HG02870 (cell line): ENCODE measurements at regions not wholly inside any gene's neighbourhood (a gene's known extent, or its start where the extent isn't known, plus 50 kb on each side); places are given as distances from the start of the nearest gene placed in this dataset.

Experiments
- ATAC-seq: cut with Tn5 transposase; IDR thresholded peaks from one replicate; pipeline ENCODE4 v1.9.1; 2021; ENCODE audit warnings: mild to moderate bottlenecking, moderate library complexity; ENCODE audit not compliant: unreplicated experiment

DNA sequence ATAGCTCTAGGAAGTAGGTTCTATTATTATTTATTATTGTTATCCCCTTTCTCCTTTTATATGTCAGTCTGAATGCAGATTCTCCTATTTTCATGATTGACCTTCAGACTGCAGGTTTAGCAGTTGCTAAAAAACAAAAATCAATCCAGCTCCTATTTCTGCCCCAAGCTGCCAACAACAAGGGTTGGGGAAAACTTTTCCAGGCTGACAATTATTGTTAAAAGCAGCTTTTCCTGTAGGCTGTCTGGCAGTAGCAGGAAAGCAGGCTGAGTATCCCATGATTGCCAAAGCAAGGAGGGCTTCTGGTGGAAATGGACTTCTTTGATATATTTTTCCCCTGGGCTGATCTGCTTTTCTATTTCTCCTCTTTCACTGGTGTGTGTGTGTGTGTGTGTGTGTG is 78.0 kb upstream of the CTLA4 start:
- no peak for ATAC-seq

DNA sequence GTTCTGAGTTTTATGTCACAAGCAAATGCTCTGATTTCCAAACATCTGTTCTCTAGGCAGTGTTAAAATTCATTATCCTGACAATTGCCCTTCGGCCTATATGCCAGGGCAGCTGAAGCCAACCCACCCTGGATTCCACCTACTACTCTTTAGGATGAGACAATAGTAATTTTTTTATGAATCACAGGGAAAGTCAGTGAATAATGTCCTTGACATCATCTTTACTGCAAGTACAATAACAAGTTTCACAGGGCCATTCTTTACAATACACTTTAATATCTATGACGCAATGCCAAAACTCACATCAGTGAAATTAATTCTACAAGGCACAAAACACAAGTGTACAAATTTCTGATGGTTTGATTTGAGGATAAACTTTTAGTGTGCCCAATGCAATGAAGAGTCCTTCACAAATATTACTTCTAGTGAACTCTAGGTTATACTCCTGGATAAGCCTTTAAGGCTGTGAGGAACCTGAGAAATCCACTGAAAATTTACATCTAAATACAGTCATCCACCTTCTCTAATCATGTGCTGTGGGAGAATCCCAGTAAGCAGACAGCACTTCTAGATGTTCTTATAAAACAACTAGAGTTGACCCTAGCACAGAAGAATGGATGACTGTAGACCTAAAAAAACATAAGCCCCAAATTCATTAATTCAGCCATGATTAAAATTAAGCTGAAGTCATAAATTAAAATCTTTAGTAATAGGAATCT is 77.3 kb upstream of the CTLA4 start:
- ATAC-seq, result no peak

DNA sequence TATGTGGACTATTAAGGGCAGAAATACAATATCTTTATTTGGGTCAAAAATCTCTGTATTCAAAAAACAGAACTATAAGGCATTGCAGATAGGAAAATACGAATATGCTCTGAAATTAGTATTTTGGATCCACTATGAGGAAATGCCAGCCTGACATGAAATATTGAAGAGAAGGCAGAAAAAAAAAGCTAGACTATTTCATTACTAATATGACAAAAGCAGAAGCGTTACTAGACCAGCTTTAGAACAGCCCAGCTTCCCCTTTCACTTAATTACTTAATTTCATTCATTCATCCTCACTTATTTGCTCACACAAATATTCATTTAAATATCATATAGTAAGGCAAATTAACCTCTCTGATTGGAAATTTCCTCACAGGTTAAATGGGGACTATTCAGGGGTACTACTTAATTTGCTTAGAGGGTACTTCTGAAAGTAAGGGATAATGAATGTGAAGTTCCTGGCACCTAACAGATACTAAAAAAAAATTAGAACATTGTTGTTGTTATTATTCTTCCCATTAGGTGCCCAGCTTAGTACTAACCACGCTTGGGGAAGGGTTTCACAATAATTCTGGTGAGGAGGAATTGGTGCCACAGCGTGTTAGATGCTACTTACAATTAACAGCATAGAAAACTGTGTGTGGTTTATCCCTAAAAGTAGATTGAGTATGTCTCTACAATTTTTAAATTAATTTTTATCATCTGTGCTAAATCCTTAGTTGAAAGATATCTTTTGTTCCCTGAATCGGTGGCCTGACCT is 71.1 kb upstream of the CTLA4 start:
- no peak for ATAC-seq

DNA sequence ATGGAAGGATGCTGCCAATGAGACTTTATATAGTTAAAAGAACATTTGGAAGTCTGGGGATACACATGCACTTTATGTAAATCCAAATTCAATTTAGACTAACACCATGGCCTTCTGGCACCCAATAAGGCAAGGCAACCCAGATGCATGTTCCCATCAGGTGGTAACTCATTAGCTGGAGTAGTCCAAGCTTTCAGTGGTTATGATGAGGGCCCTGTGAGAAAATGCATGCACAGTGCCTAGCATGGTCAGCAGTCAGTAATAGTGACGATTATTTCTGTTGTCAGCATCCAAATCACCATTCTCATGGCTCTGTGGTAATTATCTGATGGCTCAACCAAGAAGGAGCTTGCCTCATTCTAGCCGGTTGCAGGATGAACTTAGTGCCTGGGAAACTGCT is 70.3 kb upstream of the CTLA4 start:
- ATAC-seq, result no peak

DNA sequence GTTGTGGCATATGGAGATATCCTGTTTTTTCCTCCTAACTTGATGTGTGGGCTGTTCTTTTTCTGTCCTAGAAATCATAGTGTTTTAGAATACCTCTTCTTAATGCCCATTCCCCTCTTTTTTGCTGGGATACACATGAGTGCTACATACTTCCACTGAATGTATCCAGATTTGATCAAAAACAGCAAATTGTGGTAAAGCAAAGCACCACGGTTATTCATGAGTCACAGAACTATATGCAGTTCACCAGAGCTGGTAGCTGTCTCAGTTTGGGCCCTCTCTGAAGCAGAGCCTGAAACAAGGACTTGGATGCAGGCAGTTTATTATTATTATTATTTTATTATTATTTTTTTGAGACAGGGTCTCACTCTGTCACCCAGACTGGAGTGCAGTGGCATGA is 69.9 kb upstream of the CTLA4 start:
- no peak for ATAC-seq

DNA sequence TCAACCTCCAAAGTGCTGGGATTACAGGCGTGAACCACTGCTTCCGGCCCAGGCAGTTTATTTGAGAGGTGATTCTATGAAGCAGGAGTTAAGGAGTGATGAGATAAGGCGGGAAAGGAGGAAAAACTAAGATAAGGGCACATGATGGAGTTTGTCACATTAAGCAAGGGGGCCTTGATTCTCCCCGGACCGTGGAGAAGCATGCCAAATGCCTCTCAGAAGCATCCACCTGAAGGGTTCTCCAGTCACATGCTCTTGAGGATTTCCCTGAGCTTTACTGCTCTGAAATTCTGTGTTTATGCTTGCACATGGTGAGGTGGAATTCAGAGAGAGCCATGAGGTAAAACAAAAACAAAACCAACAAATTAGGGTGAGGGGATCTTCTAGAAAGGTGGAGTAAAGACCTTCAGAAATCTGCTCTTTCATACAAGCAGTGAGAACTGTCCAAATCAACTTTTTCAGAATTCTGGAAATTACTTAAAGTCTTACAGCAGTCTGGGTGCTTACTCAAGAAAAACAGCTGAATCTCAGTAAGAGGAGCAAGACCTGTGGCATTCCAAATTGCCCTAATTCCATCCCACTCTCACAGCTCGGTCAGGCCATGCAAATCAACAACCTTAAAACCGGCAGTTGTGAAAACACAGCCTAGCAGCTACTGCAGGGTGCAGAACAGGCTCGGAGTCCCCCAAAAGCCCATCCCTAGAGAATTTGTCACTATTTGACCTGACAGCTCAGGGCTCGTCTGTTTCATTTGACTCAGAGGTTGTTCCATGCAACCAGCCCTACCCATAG is 69.1 kb upstream of the CTLA4 start:
- no peak for ATAC-seq

DNA sequence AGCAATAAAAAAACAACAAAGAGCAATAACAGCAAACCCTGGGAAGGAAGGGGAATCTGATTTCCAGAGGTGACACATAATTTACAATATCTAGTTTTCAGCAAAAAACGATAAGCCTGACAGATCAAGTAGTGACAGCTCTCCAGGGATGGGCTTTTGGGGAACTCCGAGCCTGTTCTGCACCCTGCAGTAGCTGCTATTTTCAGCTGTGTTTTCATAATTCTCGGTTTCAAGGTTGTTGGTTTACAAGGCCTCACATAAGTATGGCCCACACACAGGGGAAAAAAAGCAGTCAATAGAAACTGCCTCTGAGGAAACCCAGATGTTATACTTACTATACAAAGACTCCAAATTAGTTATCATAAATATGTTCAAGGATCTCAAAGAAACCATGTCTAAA is 67.7 kb upstream of the CTLA4 start:
- ATAC-seq, result peak; percentile 89

DNA sequence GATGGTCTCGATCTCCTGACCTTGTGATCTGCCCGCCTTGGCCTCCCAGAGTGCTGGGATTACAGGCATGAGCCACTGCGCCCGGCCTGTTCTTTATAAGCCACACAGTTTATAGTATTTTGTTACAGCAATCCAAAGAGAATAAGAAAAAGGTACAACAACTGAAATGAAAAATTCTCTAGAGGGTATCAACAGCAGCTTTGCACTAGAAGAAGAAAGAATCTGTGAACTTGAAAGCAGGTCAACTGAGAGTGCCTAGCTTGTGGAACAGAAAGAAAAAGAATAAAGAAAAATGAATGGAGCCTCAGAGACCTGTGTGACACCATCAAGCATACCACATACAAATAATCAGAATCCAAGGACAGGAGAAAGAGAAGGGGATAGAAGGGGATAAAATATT is 66.8 kb upstream of the CTLA4 start:
- no peak for ATAC-seq

DNA sequence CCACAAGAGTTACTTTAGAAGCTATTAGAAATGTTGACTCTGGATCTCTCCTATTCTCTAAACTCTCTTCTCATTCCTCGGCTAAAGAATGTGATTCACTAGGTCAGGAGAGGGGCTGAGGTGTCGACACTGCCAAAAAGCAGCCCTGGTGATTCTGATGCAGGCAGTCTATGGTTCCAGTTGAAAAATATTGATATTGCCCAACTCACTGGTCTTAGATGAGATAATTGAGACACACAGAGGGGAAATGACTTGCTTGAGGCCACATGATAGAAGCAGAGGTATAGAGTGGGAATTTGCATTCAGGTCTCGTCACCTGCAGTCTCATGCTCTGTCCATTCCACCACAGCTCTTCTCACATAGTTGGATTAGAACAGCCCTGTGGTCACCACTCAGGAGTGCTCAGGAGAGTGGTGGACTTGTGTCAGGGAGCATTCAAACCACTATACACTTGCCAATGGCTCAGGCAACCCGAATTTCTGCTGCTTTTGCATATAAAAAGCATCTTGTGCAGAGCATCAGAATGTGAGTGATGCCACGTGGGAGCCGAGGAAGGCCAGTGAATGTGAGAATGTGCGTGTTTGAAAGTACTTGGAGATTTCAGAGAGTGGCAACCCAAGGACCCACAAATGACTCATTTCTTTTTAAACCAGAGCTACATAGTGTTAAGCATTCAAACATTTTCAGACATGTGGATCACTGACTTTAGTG is 65.1 kb upstream of the CTLA4 start:
- ATAC-seq, result peak; percentile 32

DNA sequence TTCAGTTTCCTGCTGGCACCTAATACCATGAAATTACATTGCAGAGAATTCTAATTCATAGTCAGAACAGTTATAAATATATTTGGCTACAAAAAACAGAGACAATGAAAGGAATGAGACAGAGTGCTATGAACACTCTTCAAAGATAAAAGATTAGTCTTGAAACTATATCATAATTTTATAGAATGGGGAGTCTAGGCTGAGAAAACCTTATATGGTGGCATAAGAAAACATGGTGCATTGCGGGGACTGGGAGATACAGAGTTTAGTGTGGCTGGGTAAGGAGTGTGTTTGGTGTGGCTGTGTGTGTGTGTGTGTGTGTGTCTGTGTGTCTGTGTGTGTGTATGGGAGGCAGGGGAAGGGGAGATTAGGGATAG is 64.5 kb upstream of the CTLA4 start:
- no peak for ATAC-seq

DNA sequence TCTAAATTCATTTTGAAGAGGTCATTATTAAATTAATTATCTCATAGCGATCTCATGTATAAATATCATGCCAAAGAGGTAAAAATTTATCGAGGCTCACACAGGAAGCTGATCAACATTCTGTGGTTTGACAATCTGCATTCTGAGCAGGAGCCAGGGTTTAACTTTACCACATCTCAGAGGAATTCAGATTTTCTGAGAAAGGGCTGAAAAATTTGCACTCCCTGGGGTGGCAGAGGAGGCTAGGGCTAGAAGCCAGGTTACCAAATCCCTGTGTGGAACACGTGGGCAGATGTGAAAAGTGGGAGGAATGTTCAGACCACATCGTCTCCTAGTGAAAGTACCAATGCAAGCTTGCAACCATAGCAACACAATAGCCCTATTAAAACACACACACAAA is 63.5 kb upstream of the CTLA4 start:
- no peak for ATAC-seq

DNA sequence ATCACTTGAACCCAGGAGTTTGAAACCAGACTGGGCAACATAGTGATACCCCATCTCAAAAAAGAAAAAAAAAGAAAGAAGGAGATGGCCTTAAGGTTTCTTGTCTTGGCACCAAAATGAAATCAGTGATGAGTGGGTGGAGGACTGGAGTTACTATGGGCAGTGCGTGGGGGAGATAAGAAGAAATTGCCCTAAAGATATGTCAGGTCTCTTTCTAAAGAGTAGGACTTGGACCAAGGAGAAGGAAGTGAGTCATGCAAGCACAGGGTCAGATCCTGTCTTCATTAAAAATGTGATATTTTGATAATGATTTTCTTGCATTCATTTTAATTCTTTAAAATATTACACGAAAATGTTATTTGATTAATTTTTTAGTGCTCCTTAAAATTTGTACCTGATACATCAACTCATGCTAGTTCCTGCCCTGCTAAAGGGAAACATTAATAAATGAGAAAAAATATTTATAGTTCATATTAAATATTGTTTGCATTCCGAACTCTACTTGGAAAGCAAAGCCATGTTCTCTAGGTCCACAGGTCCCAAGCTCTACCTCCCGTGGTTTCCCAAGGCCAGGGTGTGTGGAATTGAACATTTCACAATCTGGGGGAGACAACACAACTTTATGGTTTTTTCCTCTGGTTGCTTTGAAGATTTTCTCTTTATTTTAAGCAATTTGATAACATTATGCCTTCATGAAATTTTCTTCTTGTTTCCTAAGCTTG is 62.6 kb upstream of the CTLA4 start:
- ATAC-seq, result no peak

DNA sequence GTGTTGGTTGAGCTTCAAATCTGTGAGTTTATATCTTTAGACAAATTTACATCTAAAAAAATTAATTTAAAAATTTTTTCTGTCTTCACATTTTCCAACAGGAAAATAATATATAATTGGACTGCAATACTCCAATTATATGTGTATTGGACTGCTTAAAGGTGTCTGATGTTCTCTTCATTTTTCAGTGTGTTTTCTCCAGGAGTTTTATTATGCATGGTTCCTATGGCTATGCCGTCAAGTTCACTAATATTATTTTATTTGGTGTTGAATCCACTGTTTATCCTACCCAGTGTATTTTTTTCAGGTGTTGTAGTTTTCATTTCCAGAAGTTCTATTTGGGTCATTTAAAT is 62.1 kb upstream of the CTLA4 start:
- no peak for ATAC-seq

DNA sequence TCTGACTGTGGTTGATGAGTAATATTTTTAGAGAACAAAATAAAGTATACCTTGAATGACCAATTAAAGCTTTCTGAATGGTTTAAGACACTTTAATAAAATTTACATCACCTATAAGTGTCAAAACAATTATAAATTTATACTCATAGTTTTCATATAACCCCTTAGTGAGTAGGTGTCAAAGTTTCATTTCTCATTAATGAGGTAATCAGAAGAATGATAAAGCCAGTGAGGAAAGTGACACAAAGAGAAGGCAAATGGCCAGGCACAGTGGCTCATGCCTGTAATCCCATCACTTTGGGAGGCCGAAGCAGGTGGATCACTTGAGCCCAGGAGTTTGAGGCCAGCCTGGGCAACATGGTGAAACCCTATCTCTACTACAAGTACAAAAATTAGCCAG is 60.8 kb upstream of the CTLA4 start:
- ATAC-seq, result no peak

DNA sequence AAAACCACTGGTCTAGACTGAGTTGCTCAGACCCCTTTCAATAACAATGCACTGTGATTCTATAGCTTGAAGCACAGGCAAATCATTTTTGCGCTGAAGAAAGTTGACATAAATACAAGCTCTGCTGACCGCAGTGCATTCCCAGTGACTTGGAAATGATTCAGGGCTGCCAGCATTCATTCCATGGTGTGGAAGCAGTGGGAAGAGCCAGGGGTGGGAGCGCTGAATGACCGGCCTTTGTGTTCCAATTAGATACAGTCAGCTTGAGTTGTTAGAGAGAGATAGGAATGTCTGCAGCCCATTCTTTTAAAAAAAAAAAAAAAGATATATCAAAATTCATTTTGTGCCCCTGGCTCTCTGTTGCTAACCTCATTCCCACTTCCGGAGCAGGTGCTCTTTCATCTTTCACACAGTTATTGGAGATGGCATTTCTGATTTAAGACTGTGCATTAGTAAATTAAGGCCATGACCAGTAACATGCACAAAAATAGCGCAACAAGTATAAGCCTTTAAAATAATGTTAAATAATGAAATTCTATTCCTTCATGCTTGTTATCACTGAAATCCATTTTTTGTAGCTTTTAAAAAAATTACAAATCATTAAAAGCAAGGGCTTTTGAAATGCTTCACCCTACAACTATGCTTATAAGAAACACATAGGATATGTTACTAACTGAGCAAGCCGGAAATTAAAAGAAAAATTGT is 59.4 kb upstream of the CTLA4 start:
- ATAC-seq, result no peak

DNA sequence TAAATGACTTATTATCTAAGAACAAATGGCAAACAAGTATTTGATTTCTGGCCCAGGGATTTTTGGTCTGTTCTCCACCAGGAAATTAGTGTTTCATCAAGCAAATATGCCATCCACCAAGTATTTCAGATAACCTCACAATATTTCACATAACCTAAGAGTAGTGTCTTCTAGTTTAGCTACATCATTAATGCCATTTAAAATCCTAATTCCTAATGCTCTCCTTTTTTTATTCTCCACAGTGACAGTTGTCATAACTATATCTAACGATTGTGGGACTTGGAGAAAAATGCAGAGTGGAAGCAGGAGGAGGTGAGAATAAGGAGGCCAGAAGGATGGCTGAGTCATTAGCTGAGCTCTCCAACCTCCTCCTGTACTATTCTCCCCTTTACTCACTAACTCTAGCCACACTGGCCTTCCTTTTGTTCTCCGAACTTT is 58.5 kb upstream of the CTLA4 start:
- ATAC-seq, result no peak

DNA sequence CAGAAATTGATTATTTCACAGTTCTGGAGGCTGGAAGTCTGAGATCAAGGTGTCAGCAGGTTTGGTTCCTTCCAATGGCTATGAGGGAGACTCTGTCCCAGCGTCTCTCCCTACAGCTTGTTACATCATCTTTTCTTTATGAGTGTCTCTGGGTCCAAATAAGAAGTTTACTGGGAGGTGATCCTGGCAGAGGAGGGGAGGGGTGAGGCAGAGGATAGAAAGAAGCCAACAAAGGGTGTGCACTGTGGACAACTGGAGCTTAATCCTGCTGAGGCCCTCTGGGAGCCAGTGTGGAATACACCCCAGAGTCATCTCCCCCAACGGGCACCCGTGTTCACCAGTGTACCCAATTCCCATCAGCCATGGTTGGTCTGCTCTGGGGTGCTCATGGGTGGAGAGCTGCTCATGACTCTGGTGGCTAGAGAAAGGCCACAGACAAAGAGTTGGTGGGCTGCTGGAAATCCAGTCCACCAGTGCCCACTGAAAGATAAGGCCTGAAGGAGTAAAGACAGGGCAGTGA is 57.5 kb upstream of the CTLA4 start:
- no peak for ATAC-seq

DNA sequence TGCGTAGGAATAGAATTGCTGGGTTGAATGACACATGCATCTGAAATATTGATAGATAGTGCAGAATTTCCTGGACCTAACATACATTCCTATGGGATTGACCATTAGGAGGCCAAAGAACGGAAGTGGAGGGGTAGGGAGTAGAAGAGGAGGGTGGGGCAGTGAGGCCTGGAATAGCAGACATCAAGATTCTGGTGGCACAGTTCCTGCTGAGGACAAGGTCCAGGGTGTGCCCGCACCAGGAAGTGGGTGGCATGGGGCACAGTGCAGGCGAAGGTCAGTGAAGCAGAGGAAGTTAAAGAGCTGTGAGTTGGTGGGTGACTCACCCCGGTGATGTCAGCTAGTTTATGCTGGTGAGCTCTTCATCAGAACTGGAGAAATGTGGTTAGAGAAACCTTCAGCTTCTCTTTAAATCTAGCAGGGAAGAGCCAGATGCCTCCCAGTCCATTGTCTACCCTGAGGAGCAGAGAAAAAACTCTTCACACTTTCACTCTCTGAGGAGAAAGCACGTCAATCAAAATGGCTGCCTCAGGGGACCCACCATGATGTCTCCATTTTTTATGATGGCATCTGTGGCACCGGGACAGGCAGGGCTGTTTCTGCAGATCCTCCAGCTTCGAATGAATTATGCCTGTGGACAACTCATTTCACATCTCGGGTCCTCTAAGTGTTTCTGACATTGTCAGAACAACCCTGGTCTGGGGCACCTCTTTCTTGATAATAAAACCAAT is 55.9 kb upstream of the CTLA4 start:
- peak; percentile 53 for ATAC-seq
